Neuronal stem cell (in vitro differentiated cells): ENCODE measurements at regions not wholly inside any gene's neighbourhood (a gene's known extent, or its start where the extent isn't known, plus 50 kb on each side); places are given as distances from the start of the nearest gene placed in this dataset.

Experiments used
- DNase-seq: peaks from one replicate; pipeline ENCODE4 v3.0.0-alpha.2; 2013; ENCODE audit warnings: low spot score
- H2AFZ ChIP-seq: one replicate; pipeline ENCODE4 v1.6.1; 2013; ENCODE audit warnings: mild to moderate bottlenecking, low read length, inconsistent platforms
- H2AK5ac ChIP-seq: 2 replicates; pipeline ENCODE4 v1.6.1; 2013; ENCODE audit warnings: low read depth, mild to moderate bottlenecking, inconsistent platforms, low read length, moderate library complexity, mixed read lengths
- H2BK120ac ChIP-seq: 2 replicates; pipeline ENCODE4 v1.6.1; 2013; ENCODE audit warnings: low read depth, mild to moderate bottlenecking, inconsistent platforms, low read length, moderate library complexity, mixed read lengths
- H2BK12ac ChIP-seq: one replicate; pipeline ENCODE4 v1.6.1; 2013; ENCODE audit warnings: low read length, inconsistent platforms
- H2BK15ac ChIP-seq: 2 replicates; pipeline ENCODE4 v1.6.1; 2013; ENCODE audit warnings: mild to moderate bottlenecking, low read length, inconsistent platforms, mixed read lengths
- H2BK5ac ChIP-seq: one replicate; pipeline ENCODE4 v1.6.1; 2013; ENCODE audit warnings: inconsistent platforms, mild to moderate bottlenecking, low read length, moderate library complexity
- H3K14ac ChIP-seq: one replicate; pipeline ENCODE4 v1.6.1; 2013; ENCODE audit warnings: low read length, inconsistent platforms
- H3K18ac ChIP-seq: 2 replicates; pipeline ENCODE4 v1.6.1; 2013; ENCODE audit warnings: low read length, inconsistent platforms
- H3K23ac ChIP-seq: 2 replicates; pipeline ENCODE4 v1.6.1; 2013; ENCODE audit warnings: low read depth, mild to moderate bottlenecking, mixed read lengths, low read length, inconsistent platforms; ENCODE audit not compliant: poor library complexity
- H3K27ac ChIP-seq: replicated peaks from 3 replicates; pipeline ENCODE4 v1.5.1; 2013; ENCODE audit warnings: low read length, inconsistent platforms
- H3K27me3 ChIP-seq, 3 experiments: 2 replicates each; pipeline ENCODE4 v1.6.1; 2013; ENCODE audit warnings: low read length in 3 of 3, mild to moderate bottlenecking in 2 of 3, inconsistent platforms in 1 of 3, low read depth in 1 of 3, mixed read lengths in 1 of 3, moderate library complexity in 1 of 3; ENCODE audit not compliant: control insufficient read depth in 3 of 3, insufficient read depth in 3 of 3
- H3K36me3 ChIP-seq, 2 donors: replicated peaks in 1 of 2; 2 replicates each; pipeline ENCODE4 v1.6.1; 2013; ENCODE audit warnings: low read length in 2 of 2; ENCODE audit not compliant: control insufficient read depth in 2 of 2, insufficient read depth in 2 of 2
- H3K4ac ChIP-seq: 2 replicates; pipeline ENCODE4 v1.6.1; 2013; ENCODE audit warnings: inconsistent platforms, mild to moderate bottlenecking, low read length, moderate library complexity
- H3K4me1 ChIP-seq, 2 donors: 1 replicate in 1 of 2; 2 replicates in 1 of 2; pipeline ENCODE4 v1.6.1; 2013; ENCODE audit warnings: low read length in 2 of 2, low read depth in 1 of 2; ENCODE audit not compliant: control insufficient read depth in 2 of 2, insufficient read depth in 1 of 2
- H3K4me2 ChIP-seq: one replicate; pipeline ENCODE4 v1.6.1; 2013; ENCODE audit warnings: mild to moderate bottlenecking, low read length, inconsistent platforms; ENCODE audit not compliant: insufficient read depth, poor library complexity, severe bottlenecking
- H3K4me3 ChIP-seq, 2 donors: 2 replicates each; pipeline ENCODE4 v1.5.1; 2013; ENCODE audit warnings: low read length in 2 of 2, mild to moderate bottlenecking in 2 of 2, inconsistent platforms in 1 of 2, moderate library complexity in 1 of 2
- H3K79me1 ChIP-seq: one replicate; pipeline ENCODE4 v1.6.1; 2013; ENCODE audit warnings: low read depth, mild to moderate bottlenecking, inconsistent platforms, low read length, moderate library complexity
- H3K9ac ChIP-seq: one replicate; pipeline ENCODE4 v1.6.1; 2013; ENCODE audit warnings: mild to moderate bottlenecking, low read depth, low read length, inconsistent platforms; ENCODE audit not compliant: poor library complexity
- H3K9me3 ChIP-seq, 2 donors: replicated peaks in 1 of 2; 2 replicates each; pipeline versions ENCODE3 to v1.6.1; 2013; ENCODE audit warnings: low read length in 2 of 2, mild to moderate bottlenecking in 2 of 2, inconsistent platforms in 1 of 2, low read depth in 1 of 2, mixed read lengths in 1 of 2, moderate library complexity in 1 of 2; ENCODE audit not compliant: control insufficient read depth in 2 of 2, insufficient read depth in 1 of 2
- H4K8ac ChIP-seq: one replicate; pipeline ENCODE4 v1.6.1; 2013; ENCODE audit warnings: low read depth, mild to moderate bottlenecking, inconsistent platforms, low read length, moderate library complexity
- H4K91ac ChIP-seq: one replicate; pipeline ENCODE4 v1.6.1; 2013; ENCODE audit warnings: low read length, low read depth, mild to moderate bottlenecking, inconsistent platforms; ENCODE audit not compliant: poor library complexity
- WGBS, 2 donors: extraction: QIAGEN DNeasy Blood & Tissue Kit; methylation state at CpG; one replicate each; pipeline ENCODE4 v1.1.7; 2013; ENCODE audit warnings: missing lambda C conversion rate in 2 of 2, mixed read lengths in 1 of 2; ENCODE audit not compliant: insufficient read length in 2 of 2, insufficient replicate concordance in 1 of 2; ENCODE audit errors: extremely low coverage in 2 of 2; 5-methylcytosine and 5-hydroxymethylcytosine counted together

GRCh38 chr3:162742159-162742717 lies 1245.6 kb downstream of the OTOL1 start:
- Histone ChIP-seq H3K79me1 (no peaks in the 10 kb centered on the region), H2AFZ (no peak overlapping the region), H3K27me3 (no peaks in the 10 kb centered on the region), H4K8ac (no peak overlapping the region), H3K9ac (no peak overlapping the region), H4K91ac (no peak overlapping the region), H2AK5ac (no peak overlapping the region), H3K9me3 (no peaks in the 10 kb centered on the region), H3K36me3 (no peaks in the 10 kb centered on the region), H3K4ac (no peak overlapping the region), H3K4me2 (no peak overlapping the region), H3K14ac (no peak overlapping the region), H3K4me3 (no peak overlapping the region), H3K4me1 (no peaks in the 10 kb centered on the region), H3K27ac (no peak overlapping the region), H2BK5ac (no peak overlapping the region), H3K18ac (no peak overlapping the region), H2BK120ac (no peak overlapping the region), H2BK12ac (no peak overlapping the region), H3K23ac (no peak overlapping the region), H2BK15ac (no peak overlapping the region)
- no peak for DNase-seq
- no CpG with 5 or more reads among the region's 4 CpGs for WGBS, 2 donors

- H4K91ac ChIP-seq: no peak overlapping the region
- no peaks in the 10 kb centered on the region for H3K36me3 ChIP-seq
- H2BK15ac ChIP-seq: no peak overlapping the region
- H3K9me3 ChIP-seq: no peaks in the 10 kb centered on the region
- no peak overlapping the region for H3K4ac ChIP-seq
- H3K18ac ChIP-seq: no peak overlapping the region
- no peak overlapping the region for H3K27ac ChIP-seq
- no peak overlapping the region for H2AK5ac ChIP-seq
- no peak overlapping the region for H2BK12ac ChIP-seq
- no peak overlapping the region for H3K9ac ChIP-seq
- H3K4me3 ChIP-seq: no peak overlapping the region
- no peaks in the 10 kb centered on the region for H3K27me3 ChIP-seq
- no peak for DNase-seq
- no peak overlapping the region for H3K23ac ChIP-seq
- no peak overlapping the region for H2BK5ac ChIP-seq
- peak overlapping the region; percentile 31 for H2AFZ ChIP-seq
- no peak overlapping the region for H4K8ac ChIP-seq
- no peaks in the 10 kb centered on the region for H3K4me1 ChIP-seq
- no peak overlapping the region for H3K4me2 ChIP-seq
- H3K14ac ChIP-seq: no peak overlapping the region
- H3K79me1 ChIP-seq: no peaks in the 10 kb centered on the region
- no peak overlapping the region for H2BK120ac ChIP-seq
These were observed 1246.5 kb downstream of the OTOL1 start for GRCh38 chr3:162743091-162743490.

- no peak overlapping the region for H2AFZ ChIP-seq
- no peaks in the 10 kb centered on the region for H3K79me1 ChIP-seq
- H3K9ac ChIP-seq: no peak overlapping the region
- no peak overlapping the region for H3K23ac ChIP-seq
- no peak overlapping the region for H2AK5ac ChIP-seq
- no peak overlapping the region for H3K4me3 ChIP-seq
- no peak overlapping the region for H3K27ac ChIP-seq
- H4K91ac ChIP-seq: no peak overlapping the region
- no peaks in the 10 kb centered on the region for H3K4me1 ChIP-seq
- no peak overlapping the region for H3K4me2 ChIP-seq
- H3K4ac ChIP-seq: no peak overlapping the region
- no peaks in the 10 kb centered on the region for H3K36me3 ChIP-seq
- no peaks in the 10 kb centered on the region for H3K27me3 ChIP-seq
- no peak overlapping the region for H4K8ac ChIP-seq
- H3K9me3 ChIP-seq: peaks cover under 1 to 5% of the 10 kb centered on the region in 2 donors
- no peak overlapping the region for H2BK15ac ChIP-seq
- no peak overlapping the region for H3K14ac ChIP-seq
- DNase-seq: no peak
- no peak overlapping the region for H2BK5ac ChIP-seq
- no CpG with 5 or more reads among the region's 2 CpGs for WGBS, 2 donors
- no peak overlapping the region for H2BK120ac ChIP-seq
- no peak overlapping the region for H3K18ac ChIP-seq
- H2BK12ac ChIP-seq: no peak overlapping the region
These were observed 1264.2 kb downstream of the OTOL1 start for GRCh38 chr3:162760789-162761188.

- Histone ChIP-seq H2AFZ (no peak overlapping the region), H3K27ac (no peak overlapping the region)
These were observed 1267.6 kb downstream of the OTOL1 start for GRCh38 chr3:162764051-162764807.

More at GRCh38 chr3:162764051-162764807, 1267.6 kb downstream of the OTOL1 start:
- Histone ChIP-seq H3K9me3 (peaks cover 3 to 13% of the 10 kb centered on the region in 2 donors), H2AK5ac (no peak overlapping the region), H2BK15ac (no peak overlapping the region), H3K4me3 (no peak overlapping the region), H3K4ac (no peak overlapping the region), H4K91ac (no peak overlapping the region), H4K8ac (no peak overlapping the region), H3K27me3 (no peaks in the 10 kb centered on the region), H3K36me3 (no peaks in the 10 kb centered on the region), H3K9ac (no peak overlapping the region), H3K79me1 (no peaks in the 10 kb centered on the region), H2BK120ac (no peak overlapping the region), H3K4me2 (no peak overlapping the region), H3K14ac (no peak overlapping the region), H3K4me1 (no peaks in the 10 kb centered on the region), H3K23ac (no peak overlapping the region), H2BK12ac (no peak overlapping the region), H3K18ac (no peak overlapping the region), H2BK5ac (no peak overlapping the region)
- WGBS, 2 donors: no CpG with 5 or more reads among the region's 4 CpGs
- no peak for DNase-seq
